NCI-H748 (cell line): ENCODE measurements at regions not wholly inside any gene's neighbourhood (a gene's known extent, or its start where the extent isn't known, plus 50 kb on each side); places are given as distances from the start of the nearest gene placed in this dataset.

Source experiments
- DNase-seq: peaks from one replicate; lab custom pipeline; 2025; ENCODE audit not compliant: unreplicated experiment; lab: John Stamatoyannopoulos, UW

DNA sequence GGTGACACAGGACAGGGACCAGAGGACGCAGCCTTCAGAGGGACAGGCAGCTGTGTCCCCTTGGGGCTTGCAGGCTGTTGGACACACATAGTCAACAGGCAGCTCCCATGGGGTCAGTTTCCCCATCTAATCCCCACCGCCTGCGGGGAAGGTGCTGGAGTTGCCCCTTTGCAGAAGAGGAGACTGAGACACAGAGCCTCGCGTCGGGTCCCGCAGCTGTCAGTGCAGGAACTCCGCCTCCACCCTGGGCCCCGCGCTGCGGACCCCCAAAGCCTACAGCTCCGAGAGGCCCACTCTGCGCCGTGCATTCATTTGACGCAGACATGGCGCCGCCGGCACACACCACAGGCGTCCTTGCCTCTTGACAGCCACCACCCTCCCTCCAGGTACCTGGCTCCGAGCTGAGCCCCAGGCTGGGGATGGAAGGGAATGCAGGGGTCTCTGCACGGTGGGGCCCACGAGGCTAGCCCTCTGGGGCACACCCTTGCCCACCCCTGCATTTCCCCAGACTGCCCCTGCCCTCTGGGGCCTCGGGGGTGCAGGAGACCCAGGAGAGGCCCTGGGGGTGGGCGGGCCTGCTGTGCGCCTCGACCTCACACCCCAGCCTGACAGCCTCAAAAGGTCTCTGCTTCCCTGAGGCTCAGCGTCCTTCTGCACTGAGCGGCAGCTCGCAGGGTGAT, 88.5 kb upstream of the ACTRT2 start:
- no peak for DNase-seq

- DNase-seq = no peak
These were observed 87.7 kb upstream of the ACTRT2 start for GRCh38 chr1:2933431-2934155.

DNA sequence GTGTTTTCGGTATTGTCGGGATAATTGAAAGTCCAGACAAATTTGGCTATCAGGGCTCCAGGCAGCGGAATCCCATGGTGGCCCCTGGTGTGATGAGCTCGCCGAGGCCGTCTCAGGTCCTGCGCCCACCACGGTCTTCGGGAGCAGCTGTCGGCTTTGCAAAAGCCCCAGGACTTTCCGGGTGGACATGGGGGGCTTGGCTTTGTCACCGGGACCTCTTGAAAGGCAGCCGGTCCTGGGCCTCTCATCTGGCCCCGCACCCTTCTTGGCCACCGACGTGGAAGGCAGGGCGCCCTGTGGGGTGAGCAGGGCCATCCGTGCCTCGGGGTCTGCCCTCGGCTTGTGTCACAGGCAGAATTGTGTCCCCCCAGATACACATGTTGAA, 87.1 kb upstream of the ACTRT2 start:
- no peak for DNase-seq

DNA sequence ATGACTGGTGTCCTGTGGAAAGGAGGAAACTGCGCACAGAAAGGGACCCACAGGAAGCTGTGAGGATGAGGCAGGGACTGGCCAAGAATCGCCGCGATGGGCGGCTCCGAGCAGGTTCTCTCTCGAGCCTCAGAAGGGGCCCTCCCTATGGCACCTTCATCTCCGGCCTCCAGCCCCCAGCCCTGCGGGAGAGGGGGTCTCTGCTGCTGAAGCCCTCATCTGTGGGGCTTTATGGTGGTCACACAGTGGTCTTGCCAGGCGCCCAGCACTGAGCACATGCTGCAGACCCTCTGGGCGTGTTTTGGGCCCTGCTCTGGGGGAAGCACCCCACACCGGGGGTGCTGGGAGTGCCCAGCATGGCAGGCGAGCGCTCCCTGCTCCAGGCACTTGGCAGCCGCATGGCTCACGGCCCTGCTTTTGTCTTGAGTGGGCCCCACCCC, 86.6 kb upstream of the ACTRT2 start:
- DNase-seq = no peak

DNA sequence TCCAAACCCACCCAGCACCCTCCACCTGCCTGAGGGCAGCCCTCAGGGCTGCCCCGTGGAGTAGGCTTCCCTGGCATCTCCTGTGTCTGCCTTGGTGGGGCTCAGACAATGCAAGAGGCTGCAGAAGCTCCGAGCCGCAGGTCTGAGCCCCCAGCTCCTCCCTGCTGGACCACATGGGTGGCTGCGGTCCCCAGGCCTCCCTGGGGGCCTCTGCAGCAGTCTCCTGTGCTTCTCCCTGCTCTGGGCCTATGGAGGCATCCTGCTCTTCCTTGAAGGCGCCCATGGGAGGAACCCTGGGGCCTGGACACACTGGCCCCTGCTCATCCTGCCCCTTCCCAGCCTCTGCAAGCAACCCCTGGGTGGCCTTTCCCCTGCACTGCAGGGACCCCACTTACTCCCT, 86.1 kb upstream of the ACTRT2 start:
- no peak for DNase-seq

DNA sequence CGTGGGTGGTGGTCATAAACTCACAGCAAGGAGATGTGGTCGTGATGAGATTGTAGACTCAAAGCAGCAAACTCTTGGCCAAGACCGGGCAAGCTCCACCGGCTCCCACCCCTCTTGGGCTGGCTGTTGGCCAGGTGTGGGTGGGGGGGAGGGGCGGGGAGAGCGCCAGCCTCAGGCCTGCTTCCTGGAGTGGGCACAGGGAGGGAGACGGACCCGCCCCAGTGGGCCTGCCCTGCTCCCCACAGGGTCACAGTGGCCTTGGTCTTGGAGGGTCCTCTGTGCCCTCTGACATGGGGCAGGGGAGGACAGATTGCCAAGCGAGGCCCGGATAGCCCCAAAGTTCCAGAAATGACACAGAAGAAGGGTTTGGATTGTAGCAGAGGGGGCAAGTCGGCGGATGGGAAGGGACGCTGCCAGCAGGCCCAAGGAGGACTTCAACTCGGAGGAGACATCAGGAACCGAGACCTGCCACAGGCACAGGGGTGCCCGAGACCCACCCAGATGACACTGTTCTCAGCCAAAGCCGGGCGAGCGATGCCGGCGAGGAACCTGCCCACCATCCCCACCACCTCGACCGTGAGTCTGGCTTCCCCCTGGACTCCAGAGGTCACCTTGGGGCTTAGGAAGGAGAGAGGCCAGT, 85.4 kb upstream of the ACTRT2 start:
- DNase-seq = no peak

DNA sequence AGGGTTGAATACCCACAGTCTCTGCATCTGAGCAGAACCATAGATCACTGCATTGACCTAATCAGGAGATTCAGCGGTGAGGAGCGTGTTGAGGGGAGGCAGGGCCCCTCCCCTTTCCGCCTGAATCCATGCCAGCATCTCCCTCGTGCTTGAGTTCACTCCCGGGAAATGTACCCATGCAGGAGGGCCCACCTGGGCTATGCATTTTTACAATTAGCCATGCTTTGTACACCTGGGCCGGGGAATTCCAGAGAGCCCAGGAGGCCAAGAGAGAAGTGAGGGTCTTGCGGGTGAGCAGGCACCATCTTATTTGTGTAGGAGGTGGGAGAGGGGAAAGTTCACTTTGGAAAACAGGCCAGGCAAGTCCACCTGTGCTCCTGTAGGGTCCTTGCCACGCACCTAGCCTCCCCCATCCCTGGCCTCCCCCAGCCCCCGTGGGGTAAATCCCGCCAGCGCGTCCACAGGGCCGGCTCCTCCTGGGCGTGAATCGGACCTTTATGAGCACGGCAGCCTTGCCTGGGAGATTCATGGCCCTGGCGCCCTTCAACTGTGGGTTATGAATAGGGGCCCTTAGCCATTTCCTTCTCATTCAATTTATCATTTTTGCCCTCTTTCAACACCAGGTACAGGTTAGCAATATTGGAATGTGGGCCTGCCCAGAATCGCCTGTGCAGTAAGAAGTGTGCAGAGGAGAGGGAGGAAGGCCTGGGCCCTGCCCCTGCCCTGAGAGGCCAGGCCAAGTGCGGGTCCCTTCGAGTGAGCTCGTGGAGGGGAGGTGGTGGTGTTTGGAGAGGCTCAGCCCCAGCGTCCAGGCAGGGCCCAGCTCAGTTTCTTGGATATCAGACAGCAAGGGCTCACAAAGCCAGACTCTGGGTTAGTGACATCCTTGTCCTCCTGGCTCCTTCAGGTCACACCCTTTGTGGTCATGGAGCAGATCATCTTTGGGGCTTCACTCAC, 84.4 kb upstream of the ACTRT2 start:
- no peak for DNase-seq

GRCh38 chr1:2937805-2938204, 83.5 kb upstream of the ACTRT2 start:
- DNase-seq = no peak

GRCh38 chr1:2939041-2939552, 82.2 kb upstream of the ACTRT2 start:
- no peak for DNase-seq

DNA sequence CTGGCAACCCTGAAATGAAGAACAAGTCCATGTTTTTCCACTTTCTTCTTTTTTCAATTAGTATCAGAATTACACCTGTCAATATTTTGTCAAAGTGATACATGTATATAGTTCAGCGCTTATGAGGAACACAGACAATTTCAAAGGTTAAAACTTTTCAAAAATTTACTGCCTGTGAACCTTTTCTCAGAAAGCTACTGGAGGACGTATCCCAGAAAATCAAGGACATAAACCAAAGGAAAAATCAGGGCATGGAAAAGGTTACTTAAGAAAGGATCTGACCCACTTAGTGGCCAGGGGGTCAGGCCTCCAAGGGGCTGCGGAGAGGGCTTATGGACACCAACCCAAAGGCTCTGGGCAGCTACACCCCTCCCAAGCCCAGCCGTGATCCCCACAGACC, 81.1 kb upstream of the ACTRT2 start:
- DNase-seq = no peak

GRCh38 chr1:2941040-2941439, 80.2 kb upstream of the ACTRT2 start:
- DNase-seq = no peak

DNA sequence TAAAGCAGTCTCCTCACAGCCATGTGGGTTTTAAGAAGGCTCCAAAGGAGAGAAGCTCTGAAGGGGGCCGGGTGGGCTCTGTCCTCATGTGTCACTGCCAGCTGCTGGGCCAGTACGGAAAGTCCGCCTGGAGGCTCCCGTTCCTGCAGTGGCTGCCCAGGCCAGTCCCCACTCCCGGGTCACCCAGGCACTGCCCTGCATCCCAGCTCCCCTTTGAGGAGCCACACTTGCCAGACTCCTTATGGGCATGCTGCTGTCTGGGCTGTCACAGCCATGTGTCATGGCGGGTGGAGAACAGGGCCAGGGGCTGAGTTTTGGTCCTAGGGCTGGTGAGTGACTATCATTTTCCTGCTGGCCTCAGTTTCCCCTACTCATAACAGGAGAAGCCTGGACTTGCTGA, 79.4 kb upstream of the ACTRT2 start:
- DNase-seq = no peak

DNA sequence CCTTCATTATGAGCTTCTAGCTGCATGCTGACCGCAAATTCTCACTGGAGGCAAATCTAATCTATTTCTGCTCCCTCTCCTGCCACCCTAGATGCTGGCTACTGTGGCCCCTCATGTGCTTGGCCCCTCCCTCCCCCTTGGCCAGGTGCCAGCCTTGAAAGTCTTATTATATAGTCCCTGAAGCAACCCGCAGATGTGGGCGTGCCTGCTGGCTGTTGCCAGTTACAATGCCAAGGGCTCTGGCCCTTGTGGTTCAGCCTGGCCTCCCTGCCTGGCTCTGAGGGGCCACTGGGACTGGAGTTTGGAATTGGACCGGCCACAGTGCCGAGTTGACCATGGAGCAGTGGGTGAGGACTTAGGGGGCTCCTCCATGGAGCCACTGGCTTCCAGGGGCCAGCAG, 78.9 kb upstream of the ACTRT2 start:
- DNase-seq = no peak

GRCh38 chr1:2943686-2944260, 77.5 kb upstream of the ACTRT2 start:
- no peak for DNase-seq

GRCh38 chr1:2944705-2945104, 76.6 kb upstream of the ACTRT2 start:
- DNase-seq = no peak

GRCh38 chr1:2945821-2946231, 75.4 kb upstream of the ACTRT2 start:
- no peak for DNase-seq

DNA sequence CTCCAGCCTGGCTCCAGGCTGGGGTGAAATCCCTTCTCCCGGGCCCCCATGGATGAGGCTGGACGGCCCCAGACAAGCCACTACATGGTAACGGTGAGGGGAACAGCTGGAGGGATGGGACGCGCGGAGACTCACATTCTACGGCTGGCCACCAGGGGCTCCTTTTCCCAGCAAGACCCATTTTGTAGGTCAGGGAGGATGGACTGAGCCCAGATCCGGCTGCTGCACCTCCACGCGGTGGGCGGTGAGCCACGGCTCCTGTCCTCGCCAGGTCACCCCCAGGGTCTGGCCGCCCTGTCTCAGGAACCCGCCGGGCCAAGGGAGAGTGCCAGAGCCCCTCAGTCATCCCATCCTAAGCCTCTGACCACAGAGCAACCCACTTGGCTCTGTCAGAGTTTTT, 75.0 kb upstream of the ACTRT2 start:
- no peak for DNase-seq

- no peak for DNase-seq
These were observed 74.1 kb upstream of the ACTRT2 start for GRCh38 chr1:2946999-2947690.

- DNase-seq = no peak
These were observed 73.1 kb upstream of the ACTRT2 start for GRCh38 chr1:2948001-2948750.
